ENCODE measurements at regions not wholly inside any gene's neighbourhood (a gene's known extent, or its start where the extent isn't known, plus 50 kb on each side); places are given as distances from the start of the nearest gene placed in this dataset.

- no peak for TF ChIP-seq YY1 (IDR thresholded peaks at IDR 0.05; ENCODE audit: insufficient read depth, insufficient read length)
- TF ChIP-seq ZNF274 (IDR thresholded peaks at IDR 0.05; ENCODE audit: low read depth, low read length): no peak
Measured at GRCh38 chr4:81353861-81354260, 117.8 kb downstream of the RASGEF1B start.

All from NT2/D1 (cell line).